Liver (tissue), 8 donors: ENCODE measurements at regions not wholly inside any gene's neighbourhood (a gene's known extent, or its start where the extent isn't known, plus 50 kb on each side); places are given as distances from the start of the nearest gene placed in this dataset.

Experiments used
- DNase-seq: peaks from one replicate; pipeline ENCODE4 v3.0.0-alpha.2; 2017; ENCODE audit warnings: low spot score
- H3K27ac ChIP-seq, 2 donors: one replicate each; pipeline ENCODE4 v1.7.0; 2013; ENCODE audit warnings: inconsistent platforms in 2 of 2, low read length in 2 of 2, control low read depth in 1 of 2, low read depth in 1 of 2, mild to moderate bottlenecking in 1 of 2
- H3K27me3 ChIP-seq, 4 donors: one replicate each; pipeline versions ENCODE4 v1.6.1 to v1.7.0; 2013; ENCODE audit warnings: low read length in 3 of 4, inconsistent platforms in 1 of 4, mild to moderate bottlenecking in 1 of 4, moderate library complexity in 1 of 4; ENCODE audit not compliant: control insufficient read depth in 4 of 4, insufficient read depth in 4 of 4
- H3K36me3 ChIP-seq, 4 donors: one replicate each; pipeline versions ENCODE4 v1.6.1 to v1.7.0; 2013; ENCODE audit warnings: low read length in 3 of 4, mild to moderate bottlenecking in 3 of 4, low read depth in 1 of 4, moderate library complexity in 1 of 4; ENCODE audit not compliant: control insufficient read depth in 4 of 4, insufficient read depth in 3 of 4
- H3K4me1 ChIP-seq, 4 donors: one replicate each; pipeline versions ENCODE4 v1.6.1 to v1.7.0; 2013; ENCODE audit warnings: low read length in 3 of 4, mild to moderate bottlenecking in 3 of 4, moderate library complexity in 1 of 4; ENCODE audit not compliant: control insufficient read depth in 4 of 4, insufficient read depth in 4 of 4
- H3K4me3 ChIP-seq, 3 donors: one replicate each; pipeline versions ENCODE4 v1.6.1 to v1.7.0; 2013; ENCODE audit warnings: low read length in 3 of 3, control low read depth in 1 of 3, low read depth in 1 of 3, mild to moderate bottlenecking in 1 of 3
- H3K9ac ChIP-seq, 2 donors: one replicate each; pipeline ENCODE4 v1.7.0; 2013; ENCODE audit warnings: low read length in 2 of 2, mild to moderate bottlenecking in 2 of 2, moderate library complexity in 2 of 2, control low read depth in 1 of 2, low read depth in 1 of 2
- H3K9me3 ChIP-seq, 4 donors: one replicate each; pipeline versions ENCODE4 v1.6.1 to v1.7.0; 2013; ENCODE audit warnings: low read length in 3 of 4; ENCODE audit not compliant: control insufficient read depth in 4 of 4
- EGR1 ChIP-seq, 2 donors: IDR thresholded peaks; 2 replicates each; pipeline ENCODE4 v1.6.1; 2016 to 2018; ENCODE audit warnings: antibody characterized with exemption in 2 of 2, low read depth in 2 of 2
- FOXA2 ChIP-seq: IDR thresholded peaks from 2 replicates; pipeline ENCODE4 v1.6.1; 2016; ENCODE audit warnings: antibody characterized with exemption
- GABPA ChIP-seq, 2 donors: IDR thresholded peaks in 1 of 2; conservative IDR thresholded peaks in 1 of 2; 2 replicates each; pipeline ENCODE4 v1.6.1; 2016; ENCODE audit warnings: antibody characterized with exemption in 2 of 2, mild to moderate bottlenecking in 1 of 2, moderate library complexity in 1 of 2
- HNF4A ChIP-seq, 2 donors: conservative IDR thresholded peaks; 2 replicates each; pipeline ENCODE4 v1.6.1; 2016; ENCODE audit warnings: antibody characterized with exemption in 2 of 2, mild to moderate bottlenecking in 2 of 2
- JUND ChIP-seq, 2 donors: IDR thresholded peaks; 2 replicates each; pipeline ENCODE4 v1.6.1; 2016; ENCODE audit warnings: antibody characterized with exemption in 2 of 2
- RAD21 ChIP-seq, 2 donors: IDR thresholded peaks; 2 replicates each; pipeline ENCODE4 v1.6.1; 2016; ENCODE audit warnings: antibody characterized with exemption in 2 of 2, mild to moderate bottlenecking in 2 of 2
- TAF1 ChIP-seq: conservative IDR thresholded peaks from 2 replicates; pipeline ENCODE4 v1.6.1; 2016; ENCODE audit warnings: antibody characterized with exemption, mild to moderate bottlenecking
- WGBS: extraction: QIAGEN DNeasy Blood & Tissue Kit; methylation state at CpG from one replicate; pipeline ENCODE4 v1.1.7; 2013; 5-methylcytosine and 5-hydroxymethylcytosine counted together
- TF ChIP-seq, protein P1 (sequence below): IDR thresholded peaks from 2 replicates; pipeline ENCODE4 v1.6.1; 2016; ENCODE audit warnings: antibody characterized with exemption, mild to moderate bottlenecking
- TF ChIP-seq, protein P2 (sequence below): IDR thresholded peaks from 2 replicates; pipeline ENCODE4 v1.6.1; 2016; ENCODE audit warnings: antibody characterized with exemption
- TF ChIP-seq, protein P3 (sequence below): fragments of 150-350 bp; IDR thresholded peaks from 2 replicates; pipeline ENCODE4 v1.5.1; 2017; ENCODE audit warnings: improper control_type of control experiment, low read depth, low read length; ENCODE audit not compliant: missing input control
- TF ChIP-seq, protein P4 (sequence below): IDR thresholded peaks from 2 replicates; pipeline ENCODE4 v1.6.1; 2016; ENCODE audit warnings: antibody characterized with exemption
- donor health status: healthy.
- donor health status: healthy.
- donor health status: healthy.
- donor health status: healthy.
- donor health status: healthy.

DNA sequence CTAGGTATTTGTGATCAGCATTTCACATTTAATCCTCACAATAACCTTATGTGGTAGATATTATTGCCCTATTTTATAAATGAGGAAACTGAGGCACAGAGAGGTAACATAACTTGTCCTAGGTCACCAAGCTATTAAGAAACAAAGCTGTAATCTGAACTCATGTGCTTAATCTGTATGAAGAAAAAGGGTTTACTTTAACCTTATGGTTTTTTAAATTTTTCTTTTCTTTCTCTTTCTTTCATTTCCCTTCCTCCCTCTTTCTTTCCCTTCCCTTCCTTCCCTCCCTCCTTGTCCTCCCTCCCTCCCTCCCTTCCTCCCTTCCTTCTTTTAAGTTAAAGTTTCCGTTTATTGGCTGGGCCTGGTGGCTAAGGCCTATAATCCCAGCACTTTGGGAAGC lies 105.2 kb upstream of the AMZ2 start:
- Histone ChIP-seq H3K4me1 (no peaks in the 10 kb centered on the region), H3K27ac (no peak overlapping the region), H3K27me3 (no peaks in the 10 kb centered on the region), H3K4me3 (no peak overlapping the region), H3K9me3 (no peaks in the 10 kb centered on the region), H3K9ac (no peak overlapping the region), H3K36me3 (no peaks in the 10 kb centered on the region)
- 97% methylated on average over 1 of the region's 1 CpG for WGBS
- TF ChIP-seq, protein P1, sequence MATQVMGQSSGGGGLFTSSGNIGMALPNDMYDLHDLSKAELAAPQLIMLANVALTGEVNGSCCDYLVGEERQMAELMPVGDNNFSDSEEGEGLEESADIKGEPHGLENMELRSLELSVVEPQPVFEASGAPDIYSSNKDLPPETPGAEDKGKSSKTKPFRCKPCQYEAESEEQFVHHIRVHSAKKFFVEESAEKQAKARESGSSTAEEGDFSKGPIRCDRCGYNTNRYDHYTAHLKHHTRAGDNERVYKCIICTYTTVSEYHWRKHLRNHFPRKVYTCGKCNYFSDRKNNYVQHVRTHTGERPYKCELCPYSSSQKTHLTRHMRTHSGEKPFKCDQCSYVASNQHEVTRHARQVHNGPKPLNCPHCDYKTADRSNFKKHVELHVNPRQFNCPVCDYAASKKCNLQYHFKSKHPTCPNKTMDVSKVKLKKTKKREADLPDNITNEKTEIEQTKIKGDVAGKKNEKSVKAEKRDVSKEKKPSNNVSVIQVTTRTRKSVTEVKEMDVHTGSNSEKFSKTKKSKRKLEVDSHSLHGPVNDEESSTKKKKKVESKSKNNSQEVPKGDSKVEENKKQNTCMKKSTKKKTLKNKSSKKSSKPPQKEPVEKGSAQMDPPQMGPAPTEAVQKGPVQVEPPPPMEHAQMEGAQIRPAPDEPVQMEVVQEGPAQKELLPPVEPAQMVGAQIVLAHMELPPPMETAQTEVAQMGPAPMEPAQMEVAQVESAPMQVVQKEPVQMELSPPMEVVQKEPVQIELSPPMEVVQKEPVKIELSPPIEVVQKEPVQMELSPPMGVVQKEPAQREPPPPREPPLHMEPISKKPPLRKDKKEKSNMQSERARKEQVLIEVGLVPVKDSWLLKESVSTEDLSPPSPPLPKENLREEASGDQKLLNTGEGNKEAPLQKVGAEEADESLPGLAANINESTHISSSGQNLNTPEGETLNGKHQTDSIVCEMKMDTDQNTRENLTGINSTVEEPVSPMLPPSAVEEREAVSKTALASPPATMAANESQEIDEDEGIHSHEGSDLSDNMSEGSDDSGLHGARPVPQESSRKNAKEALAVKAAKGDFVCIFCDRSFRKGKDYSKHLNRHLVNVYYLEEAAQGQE: no peak
- TF ChIP-seq EGR1 (IDR thresholded peaks at IDR 0.05; ENCODE audit: low read depth in 2 of 2) (no peak), JUND (IDR thresholded peaks at IDR 0.05) (no peak), GABPA (IDR thresholded peaks at IDR 0.05 in 1 of 2, conservative IDR thresholded peaks at IDR 0.05 in 1 of 2) (no peak), FOXA2 (no peak), RAD21 (IDR thresholded peaks at IDR 0.05) (no peak)
- TF ChIP-seq, protein P2, sequence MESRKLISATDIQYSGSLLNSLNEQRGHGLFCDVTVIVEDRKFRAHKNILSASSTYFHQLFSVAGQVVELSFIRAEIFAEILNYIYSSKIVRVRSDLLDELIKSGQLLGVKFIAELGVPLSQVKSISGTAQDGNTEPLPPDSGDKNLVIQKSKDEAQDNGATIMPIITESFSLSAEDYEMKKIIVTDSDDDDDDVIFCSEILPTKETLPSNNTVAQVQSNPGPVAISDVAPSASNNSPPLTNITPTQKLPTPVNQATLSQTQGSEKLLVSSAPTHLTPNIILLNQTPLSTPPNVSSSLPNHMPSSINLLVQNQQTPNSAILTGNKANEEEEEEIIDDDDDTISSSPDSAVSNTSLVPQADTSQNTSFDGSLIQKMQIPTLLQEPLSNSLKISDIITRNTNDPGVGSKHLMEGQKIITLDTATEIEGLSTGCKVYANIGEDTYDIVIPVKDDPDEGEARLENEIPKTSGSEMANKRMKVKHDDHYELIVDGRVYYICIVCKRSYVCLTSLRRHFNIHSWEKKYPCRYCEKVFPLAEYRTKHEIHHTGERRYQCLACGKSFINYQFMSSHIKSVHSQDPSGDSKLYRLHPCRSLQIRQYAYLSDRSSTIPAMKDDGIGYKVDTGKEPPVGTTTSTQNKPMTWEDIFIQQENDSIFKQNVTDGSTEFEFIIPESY: no peak
- TF ChIP-seq, protein P3, sequence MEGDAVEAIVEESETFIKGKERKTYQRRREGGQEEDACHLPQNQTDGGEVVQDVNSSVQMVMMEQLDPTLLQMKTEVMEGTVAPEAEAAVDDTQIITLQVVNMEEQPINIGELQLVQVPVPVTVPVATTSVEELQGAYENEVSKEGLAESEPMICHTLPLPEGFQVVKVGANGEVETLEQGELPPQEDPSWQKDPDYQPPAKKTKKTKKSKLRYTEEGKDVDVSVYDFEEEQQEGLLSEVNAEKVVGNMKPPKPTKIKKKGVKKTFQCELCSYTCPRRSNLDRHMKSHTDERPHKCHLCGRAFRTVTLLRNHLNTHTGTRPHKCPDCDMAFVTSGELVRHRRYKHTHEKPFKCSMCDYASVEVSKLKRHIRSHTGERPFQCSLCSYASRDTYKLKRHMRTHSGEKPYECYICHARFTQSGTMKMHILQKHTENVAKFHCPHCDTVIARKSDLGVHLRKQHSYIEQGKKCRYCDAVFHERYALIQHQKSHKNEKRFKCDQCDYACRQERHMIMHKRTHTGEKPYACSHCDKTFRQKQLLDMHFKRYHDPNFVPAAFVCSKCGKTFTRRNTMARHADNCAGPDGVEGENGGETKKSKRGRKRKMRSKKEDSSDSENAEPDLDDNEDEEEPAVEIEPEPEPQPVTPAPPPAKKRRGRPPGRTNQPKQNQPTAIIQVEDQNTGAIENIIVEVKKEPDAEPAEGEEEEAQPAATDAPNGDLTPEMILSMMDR: no peak
- TF ChIP-seq, protein P4, sequence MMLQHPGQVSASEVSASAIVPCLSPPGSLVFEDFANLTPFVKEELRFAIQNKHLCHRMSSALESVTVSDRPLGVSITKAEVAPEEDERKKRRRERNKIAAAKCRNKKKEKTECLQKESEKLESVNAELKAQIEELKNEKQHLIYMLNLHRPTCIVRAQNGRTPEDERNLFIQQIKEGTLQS: no peak
- no peak for DNase-seq

DNA sequence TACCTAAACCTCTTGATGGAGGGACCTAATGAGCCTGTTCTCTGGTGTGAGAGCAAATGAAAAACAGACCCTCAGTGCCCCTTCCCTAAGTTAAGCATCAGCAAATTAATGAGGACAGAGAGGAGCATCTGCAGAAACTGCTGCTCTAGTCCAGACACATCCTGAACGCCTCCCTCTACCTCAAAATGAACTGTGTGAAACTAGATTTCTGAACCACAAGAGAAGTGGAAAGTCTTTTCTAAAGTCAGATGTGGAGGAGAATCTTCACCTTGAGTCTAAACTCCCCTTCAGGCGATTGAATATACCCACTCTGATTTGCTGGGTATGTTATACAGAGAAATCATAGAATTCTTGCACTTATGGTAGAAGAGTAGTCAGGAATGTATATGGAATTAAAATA lies 104.4 kb upstream of the AMZ2 start:
- TF ChIP-seq HNF4A (conservative IDR thresholded peaks at IDR 0.05) (no peak), TAF1 (no peak)
- TF ChIP-seq, protein P3: no peak
- TF ChIP-seq, protein P1: no peak
- Histone ChIP-seq H3K4me1 (no peaks in the 10 kb centered on the region), H3K9me3 (no peaks in the 10 kb centered on the region), H3K27ac (no peak overlapping the region), H3K36me3 (no peaks in the 10 kb centered on the region), H3K4me3 (no peak overlapping the region), H3K27me3 (no peaks in the 10 kb centered on the region), H3K9ac (no peak overlapping the region)
- no peak for DNase-seq
- 92% methylated on average over 2 of the region's 2 CpGs for WGBS
